Uterus (tissue), 3 donors: ENCODE measurements at regions not wholly inside any gene's neighbourhood (a gene's known extent, or its start where the extent isn't known, plus 50 kb on each side); places are given as distances from the start of the nearest gene placed in this dataset.
"Not testable (repeated sequence)": the region's sequence is repeated elsewhere in the genome, so short reads cannot be mapped to it uniquely, and the experiment has no call there.

Experiments
- DNase-seq, 2 donors: peaks; one replicate each; pipeline ENCODE4 v3.0.0-alpha.2; 2019 to 2020
- H3K27ac ChIP-seq, 2 donors: fragments of 200-600 bp; sonication (generic); 1 replicate in 1 of 2; 2 replicates in 1 of 2; pipeline ENCODE4 v1.5.1; 2016 to 2018
- H3K27me3 ChIP-seq, 2 donors: fragments of 200-600 bp; sonication (generic); one replicate each; pipeline ENCODE4 v1.5.1; 2018 to 2019; ENCODE audit warnings: control low read depth in 1 of 2
- H3K36me3 ChIP-seq, 2 donors: fragments of 200-600 bp; sonication (generic); one replicate each; pipeline ENCODE4 v1.5.1; 2019; ENCODE audit warnings: control low read depth in 1 of 2
- H3K4me1 ChIP-seq, 2 donors: fragments of 200-600 bp; sonication (generic); one replicate each; pipeline ENCODE4 v1.5.1; 2018 to 2019; ENCODE audit warnings: control low read depth in 1 of 2
- H3K4me3 ChIP-seq, 2 donors: fragments of 200-600 bp; sonication (generic); 1 replicate in 1 of 2; 2 replicates in 1 of 2; pipeline ENCODE4 v1.5.1; 2018 to 2019; ENCODE audit warnings: mild to moderate bottlenecking in 1 of 2
- H3K9me3 ChIP-seq, 2 donors: fragments of 200-600 bp; sonication (generic); one replicate each; pipeline ENCODE4 v1.5.1; 2019; ENCODE audit warnings: control low read depth in 1 of 2
- CTCF ChIP-seq, 4 experiments: fragments of 200-600 bp in 2 of 4; fragments of 450-650 bp in 2 of 4; sonication (generic) in 2 of 4; IDR thresholded peaks; one replicate each; pipeline ENCODE4 v1.5.1; 2016 to 2019; ENCODE audit warnings: antibody characterized with exemption in 4 of 4, mild to moderate bottlenecking in 2 of 4, moderate library complexity in 1 of 4
- POLR2A ChIP-seq, 2 donors: fragments of 450-650 bp; IDR thresholded peaks; one replicate each; pipeline ENCODE4 v1.6.1; 2016; ENCODE audit warnings: antibody characterized with exemption in 2 of 2, mild to moderate bottlenecking in 1 of 2, moderate library complexity in 1 of 2
- intact Hi-C: fragments of 100-400 bp; cut with DNase I; formaldehyde crosslinking; loops from one replicate; pipeline ENCODE4 v1.15.1; 2023; ENCODE audit warnings: low total_unique reads
- donor health status: DM: yes; HTN: yes; CAD: no.

- H3K27me3 ChIP-seq, result no peaks in the 10 kb centered on the region
- H3K9me3 ChIP-seq, result no peaks in the 10 kb centered on the region
- H3K4me3 ChIP-seq, result no peak overlapping the region
- H3K27ac ChIP-seq, result no peak overlapping the region
- no peak for DNase-seq
- H3K4me1 ChIP-seq, result no peaks in the 10 kb centered on the region
- intact Hi-C loops, result no loop called here
- TF ChIP-seq CTCF (IDR thresholded peaks at IDR 0.05), result no peak
- no peak for TF ChIP-seq POLR2A (IDR thresholded peaks at IDR 0.05)
- no peaks in the 10 kb centered on the region for H3K36me3 ChIP-seq
These were observed 303.6 kb upstream of the NUDT12 start for GRCh38 chr5:103866169-103866568.

- no peak overlapping the region for H3K4me3 ChIP-seq
- intact Hi-C loops, result no loop called here
- H3K27me3 ChIP-seq, result no peaks in the 10 kb centered on the region
These were observed 299.8 kb upstream of the NUDT12 start for GRCh38 chr5:103862398-103862797.

DNA sequence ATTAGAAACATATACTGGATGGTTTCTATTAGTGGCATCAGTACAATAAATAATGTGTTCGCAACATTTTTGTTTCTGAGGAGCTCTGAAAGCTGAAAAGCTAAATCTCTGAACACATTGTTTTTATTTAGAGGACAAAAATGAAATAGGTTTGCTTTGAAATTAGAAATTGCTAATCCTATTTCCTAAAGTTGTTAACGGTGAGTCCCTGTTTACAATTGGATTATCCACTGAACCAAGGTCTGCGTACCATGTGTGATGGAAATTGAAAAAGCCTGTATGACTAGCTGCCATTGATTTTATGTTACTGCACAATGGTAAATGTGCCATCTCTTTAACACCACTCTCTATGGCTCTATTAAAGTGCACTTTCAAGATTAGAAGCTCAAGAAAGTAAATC, 297.7 kb upstream of the NUDT12 start:
- TF ChIP-seq CTCF (IDR thresholded peaks at IDR 0.05) (no peak), POLR2A (IDR thresholded peaks at IDR 0.05) (no peak)
- no peak overlapping the region for H3K4me3 ChIP-seq
- intact Hi-C loops, result no loop called here

More at GRCh38 chr5:103862398-103862797, 299.8 kb upstream of the NUDT12 start:
- no peak for DNase-seq
- no peak for TF ChIP-seq POLR2A (IDR thresholded peaks at IDR 0.05)
- TF ChIP-seq CTCF (IDR thresholded peaks at IDR 0.05), result no peak
- H3K36me3 ChIP-seq, result no peaks in the 10 kb centered on the region
- H3K27ac ChIP-seq, result no peak overlapping the region
- no peaks in the 10 kb centered on the region for H3K4me1 ChIP-seq
- no peaks in the 10 kb centered on the region for H3K9me3 ChIP-seq

GRCh38 chr5:103858367-103858766, 295.8 kb upstream of the NUDT12 start:
- H3K4me1 ChIP-seq, H3K36me3 ChIP-seq, H3K4me3 ChIP-seq, DNase-seq, H3K27ac ChIP-seq, intact Hi-C loops, H3K9me3 ChIP-seq, H3K27me3 ChIP-seq: not testable (repeated sequence)

More for the DNA sequence above, 297.7 kb upstream of the NUDT12 start:
- Histone ChIP-seq H3K27me3 (no peaks in the 10 kb centered on the region), H3K4me1 (no peaks in the 10 kb centered on the region), H3K9me3 (no peaks in the 10 kb centered on the region), H3K27ac (no peak overlapping the region), H3K36me3 (no peaks in the 10 kb centered on the region)
- DNase-seq, result no peak

- TF ChIP-seq CTCF (IDR thresholded peaks at IDR 0.05), result no peak
- TF ChIP-seq POLR2A (IDR thresholded peaks at IDR 0.05), result no peak
- intact Hi-C loops, result no loop called here
- Histone ChIP-seq H3K27me3 (no peaks in the 10 kb centered on the region), H3K36me3 (no peaks in the 10 kb centered on the region), H3K9me3 (no peaks in the 10 kb centered on the region), H3K4me1 (no peaks in the 10 kb centered on the region), H3K4me3 (no peak overlapping the region), H3K27ac (no peak overlapping the region)
- no peak for DNase-seq
These were observed 288.5 kb upstream of the NUDT12 start for GRCh38 chr5:103851091-103851490.

DNA sequence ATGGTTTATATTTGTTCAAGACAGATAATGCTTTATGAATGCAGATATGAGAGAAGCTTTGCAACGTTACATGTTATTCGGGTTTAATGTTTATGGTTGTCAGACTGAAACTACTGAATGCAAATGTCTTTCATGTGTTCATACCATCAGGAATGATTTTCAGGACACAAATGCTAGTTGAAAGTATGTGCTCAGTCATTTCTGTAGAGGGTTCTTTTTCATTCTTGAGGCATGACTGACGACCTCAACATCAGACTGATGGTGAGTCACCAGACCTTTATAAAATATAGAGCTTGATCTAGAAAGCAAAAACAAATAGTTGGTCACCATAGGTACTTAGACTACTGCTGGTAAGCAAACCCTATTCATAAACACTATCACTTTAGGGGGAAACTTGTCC, 287.3 kb upstream of the NUDT12 start:
- no peak for DNase-seq
- TF ChIP-seq CTCF (IDR thresholded peaks at IDR 0.05) (no peak), POLR2A (IDR thresholded peaks at IDR 0.05) (no peak)
- intact Hi-C loops, result no loop called here

More for the DNA sequence above, 287.3 kb upstream of the NUDT12 start:
- Histone ChIP-seq H3K4me3 (no peak overlapping the region), H3K36me3 (no peaks in the 10 kb centered on the region), H3K27me3 (no peaks in the 10 kb centered on the region), H3K4me1 (no peaks in the 10 kb centered on the region), H3K27ac (no peak overlapping the region), H3K9me3 (no peaks in the 10 kb centered on the region)
